ENCODE measurements at regions not wholly inside any gene's neighbourhood (a gene's known extent, or its start where the extent isn't known, plus 50 kb on each side); places are given as distances from the start of the nearest gene placed in this dataset.

DNA sequence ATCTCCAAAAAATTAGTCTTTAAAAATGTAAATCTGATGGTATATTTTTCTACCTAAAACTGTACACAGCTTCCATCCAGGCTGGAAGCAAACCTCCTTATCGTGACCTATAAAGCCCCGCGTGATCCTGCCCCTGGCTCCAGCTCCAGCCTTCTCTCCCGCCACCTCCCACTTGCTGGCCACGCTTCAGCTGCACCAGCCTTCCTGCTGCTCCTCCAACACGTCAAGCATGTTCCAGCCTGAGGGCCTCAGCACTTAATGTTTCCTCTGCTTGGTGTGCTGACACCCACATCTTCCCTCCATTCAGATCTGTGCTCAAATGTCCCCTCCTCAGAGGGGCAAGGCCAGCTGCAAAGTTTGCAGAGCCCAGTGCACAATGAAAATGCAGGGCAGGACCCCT is 123.5 kb upstream of the MAGI3 start:
- TF ChIP-seq, protein P1, sequence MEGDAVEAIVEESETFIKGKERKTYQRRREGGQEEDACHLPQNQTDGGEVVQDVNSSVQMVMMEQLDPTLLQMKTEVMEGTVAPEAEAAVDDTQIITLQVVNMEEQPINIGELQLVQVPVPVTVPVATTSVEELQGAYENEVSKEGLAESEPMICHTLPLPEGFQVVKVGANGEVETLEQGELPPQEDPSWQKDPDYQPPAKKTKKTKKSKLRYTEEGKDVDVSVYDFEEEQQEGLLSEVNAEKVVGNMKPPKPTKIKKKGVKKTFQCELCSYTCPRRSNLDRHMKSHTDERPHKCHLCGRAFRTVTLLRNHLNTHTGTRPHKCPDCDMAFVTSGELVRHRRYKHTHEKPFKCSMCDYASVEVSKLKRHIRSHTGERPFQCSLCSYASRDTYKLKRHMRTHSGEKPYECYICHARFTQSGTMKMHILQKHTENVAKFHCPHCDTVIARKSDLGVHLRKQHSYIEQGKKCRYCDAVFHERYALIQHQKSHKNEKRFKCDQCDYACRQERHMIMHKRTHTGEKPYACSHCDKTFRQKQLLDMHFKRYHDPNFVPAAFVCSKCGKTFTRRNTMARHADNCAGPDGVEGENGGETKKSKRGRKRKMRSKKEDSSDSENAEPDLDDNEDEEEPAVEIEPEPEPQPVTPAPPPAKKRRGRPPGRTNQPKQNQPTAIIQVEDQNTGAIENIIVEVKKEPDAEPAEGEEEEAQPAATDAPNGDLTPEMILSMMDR (IDR thresholded peaks at IDR 0.05) = no peak
- TF ChIP-seq POLR2A (IDR thresholded peaks at IDR 0.05; ENCODE audit: low read depth) = no peak
- no peak for TF ChIP-seq EP300 (IDR thresholded peaks at IDR 0.05)

Data from esophagus muscularis mucosa (tissue), 4 donors.